ENCODE measurements at regions not wholly inside any gene's neighbourhood (a gene's known extent, or its start where the extent isn't known, plus 50 kb on each side); places are given as distances from the start of the nearest gene placed in this dataset.

GRCh38 chr21:16424331-16424751 lies 694.6 kb downstream of the USP25 start:
- WGBS, 5 donors, result 62 to 78% (median 72%) methylated on average over 5 of the region's 5 CpGs
- Histone ChIP-seq H3K4me3 (no peak overlapping the region), H3K36me3 (no peaks in the 10 kb centered on the region), H3K27me3 (replicated peaks in 1 of 7) (no peaks in the 10 kb centered on the region), H3K4me1 (no peaks in the 10 kb centered on the region), H3K27ac (no peak overlapping the region), H3K9me3 (no peaks in the 10 kb centered on the region)
- intact Hi-C loops (cut with DNase I; ENCODE audit: low total_unique reads), result no loop called here
- TF ChIP-seq, protein P1, sequence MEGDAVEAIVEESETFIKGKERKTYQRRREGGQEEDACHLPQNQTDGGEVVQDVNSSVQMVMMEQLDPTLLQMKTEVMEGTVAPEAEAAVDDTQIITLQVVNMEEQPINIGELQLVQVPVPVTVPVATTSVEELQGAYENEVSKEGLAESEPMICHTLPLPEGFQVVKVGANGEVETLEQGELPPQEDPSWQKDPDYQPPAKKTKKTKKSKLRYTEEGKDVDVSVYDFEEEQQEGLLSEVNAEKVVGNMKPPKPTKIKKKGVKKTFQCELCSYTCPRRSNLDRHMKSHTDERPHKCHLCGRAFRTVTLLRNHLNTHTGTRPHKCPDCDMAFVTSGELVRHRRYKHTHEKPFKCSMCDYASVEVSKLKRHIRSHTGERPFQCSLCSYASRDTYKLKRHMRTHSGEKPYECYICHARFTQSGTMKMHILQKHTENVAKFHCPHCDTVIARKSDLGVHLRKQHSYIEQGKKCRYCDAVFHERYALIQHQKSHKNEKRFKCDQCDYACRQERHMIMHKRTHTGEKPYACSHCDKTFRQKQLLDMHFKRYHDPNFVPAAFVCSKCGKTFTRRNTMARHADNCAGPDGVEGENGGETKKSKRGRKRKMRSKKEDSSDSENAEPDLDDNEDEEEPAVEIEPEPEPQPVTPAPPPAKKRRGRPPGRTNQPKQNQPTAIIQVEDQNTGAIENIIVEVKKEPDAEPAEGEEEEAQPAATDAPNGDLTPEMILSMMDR (IDR thresholded peaks at IDR 0.05 in 8 of 11, conservative IDR thresholded peaks at IDR 0.05 in 3 of 11), result no peak
- TF ChIP-seq POLR2A (IDR thresholded peaks at IDR 0.05) (no peak), POLR2AphosphoS5 (IDR thresholded peaks at IDR 0.05) (no peak)
- DNase-seq, result no peak

GRCh38 chr21:16425376-16425775 lies 695.6 kb downstream of the USP25 start:
- TF ChIP-seq POLR2A (IDR thresholded peaks at IDR 0.05) (no peak), POLR2AphosphoS5 (IDR thresholded peaks at IDR 0.05) (no peak)
- TF ChIP-seq, protein P1 (IDR thresholded peaks at IDR 0.05 in 8 of 11, conservative IDR thresholded peaks at IDR 0.05 in 3 of 11), result no peak
- no peak for DNase-seq
- no peaks in the 10 kb centered on the region for H3K4me1 ChIP-seq
- no peak overlapping the region for H3K27ac ChIP-seq
- H3K4me3 ChIP-seq, result no peak overlapping the region
- no peaks in the 10 kb centered on the region for H3K27me3 ChIP-seq (replicated peaks in 1 of 7)
- H3K36me3 ChIP-seq, result no peaks in the 10 kb centered on the region
- H3K9me3 ChIP-seq, result no peaks in the 10 kb centered on the region
- intact Hi-C loops (cut with DNase I; ENCODE audit: low total_unique reads), result no loop called here

DNA sequence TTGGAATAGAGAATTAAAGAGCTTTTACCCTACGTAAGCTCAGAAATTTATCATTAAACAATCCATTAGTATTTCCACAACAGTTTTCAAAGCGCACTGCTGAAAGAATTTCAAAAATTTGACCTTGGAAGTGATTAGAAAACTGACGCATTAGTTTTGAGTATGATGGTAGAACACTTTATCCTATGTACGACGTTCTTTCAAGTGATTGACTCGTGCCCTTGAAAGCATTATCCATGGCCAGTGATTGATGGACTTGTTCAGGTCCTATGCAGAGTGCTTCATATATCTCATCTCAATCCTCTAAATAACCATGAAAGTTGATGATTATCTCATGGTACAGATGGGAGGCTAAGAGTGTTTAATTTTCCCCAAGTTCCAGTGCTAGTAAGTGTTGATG lies 697.2 kb downstream of the USP25 start:
- H3K27me3 ChIP-seq (replicated peaks in 1 of 7), result no peaks in the 10 kb centered on the region
- no peaks in the 10 kb centered on the region for H3K4me1 ChIP-seq
- no peak for DNase-seq
- intact Hi-C loops (cut with DNase I; ENCODE audit: low total_unique reads), result no loop called here
- 69 to 80% (median 75%) methylated on average over 6 of the region's 6 CpGs for WGBS, 5 donors
- H3K4me3 ChIP-seq, result no peak overlapping the region
- TF ChIP-seq POLR2AphosphoS5 (IDR thresholded peaks at IDR 0.05), result no peak
- TF ChIP-seq, protein P1 (IDR thresholded peaks at IDR 0.05 in 8 of 11, conservative IDR thresholded peaks at IDR 0.05 in 3 of 11), result no peak
- no peak for TF ChIP-seq POLR2A (IDR thresholded peaks at IDR 0.05)
- no peak overlapping the region for H3K27ac ChIP-seq
- no peaks in the 10 kb centered on the region for H3K36me3 ChIP-seq
- no peaks in the 10 kb centered on the region for H3K9me3 ChIP-seq

DNA sequence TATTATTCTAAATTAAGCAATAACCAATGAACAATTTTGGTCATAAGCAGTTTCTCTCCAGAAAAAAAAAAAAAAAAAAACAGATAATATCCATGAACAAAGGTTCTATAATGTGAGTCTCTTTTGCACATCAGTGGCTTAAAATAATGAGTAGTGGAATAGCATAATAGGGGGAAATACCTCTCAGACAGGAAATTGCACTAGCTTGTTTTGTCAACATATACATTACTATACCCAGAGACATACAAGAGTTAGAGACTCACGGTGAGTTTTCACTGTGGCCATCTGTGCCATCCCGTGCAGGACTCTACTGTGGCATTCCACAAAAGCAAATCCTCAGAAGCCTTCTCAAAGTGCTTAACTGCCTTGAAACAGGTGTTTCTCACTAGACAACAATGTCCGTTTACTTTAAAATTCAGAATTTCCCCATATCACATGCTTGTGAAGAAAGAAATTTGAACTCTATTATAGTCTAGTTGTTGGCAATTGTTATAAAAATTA lies 697.9 kb downstream of the USP25 start:
- no peaks in the 10 kb centered on the region for H3K36me3 ChIP-seq
- intact Hi-C loops (cut with DNase I; ENCODE audit: low total_unique reads), result no loop called here
- DNase-seq, result no peak
- H3K9me3 ChIP-seq, result no peaks in the 10 kb centered on the region
- 67 to 85% (median 75%) methylated on average over 3 of the region's 3 CpGs for WGBS, 5 donors
- TF ChIP-seq POLR2A (IDR thresholded peaks at IDR 0.05), result no peak
- H3K27me3 ChIP-seq (replicated peaks in 1 of 7), result no peaks in the 10 kb centered on the region
- H3K4me1 ChIP-seq, result no peaks in the 10 kb centered on the region
- H3K4me3 ChIP-seq, result no peak overlapping the region
- H3K27ac ChIP-seq, result no peak overlapping the region

- Histone ChIP-seq H3K4me1 (no peaks in the 10 kb centered on the region), H3K4me3 (no peak overlapping the region), H3K36me3 (no peaks in the 10 kb centered on the region), H3K9me3 (no peaks in the 10 kb centered on the region), H3K27me3 (replicated peaks in 1 of 7) (no peaks in the 10 kb centered on the region), H3K27ac (no peak overlapping the region)
- TF ChIP-seq POLR2AphosphoS5 (IDR thresholded peaks at IDR 0.05), result no peak
- TF ChIP-seq POLR2A (IDR thresholded peaks at IDR 0.05), result no peak
- TF ChIP-seq, protein P1 (IDR thresholded peaks at IDR 0.05 in 8 of 11, conservative IDR thresholded peaks at IDR 0.05 in 3 of 11), result no peak
- 74 to 88% (median 78%) methylated on average over 1 of the region's 1 CpG for WGBS, 5 donors
- intact Hi-C loops (cut with DNase I; ENCODE audit: low total_unique reads), result no loop called here
- DNase-seq, result no peak
Observed at GRCh38 chr21:16437586-16437985, 707.8 kb downstream of the USP25 start.

Measured in spleen (tissue), 11 donors.